HPDE6-E6E7 (cell line): ENCODE measurements at regions not wholly inside any gene's neighbourhood (a gene's known extent, or its start where the extent isn't known, plus 50 kb on each side); places are given as distances from the start of the nearest gene placed in this dataset.

ENCODE experiments used
- DNase-seq: peaks from one replicate; pipeline ENCODE4 v3.0.0; 2011; ENCODE audit warnings: missing footprints; ENCODE audit errors: extremely low spot score

GRCh38 chr7:84629640-84630318, 435.2 kb upstream of the SEMA3A start:
- no peak for DNase-seq

GRCh38 chr7:84629216-84629615, 434.6 kb upstream of the SEMA3A start:
- DNase-seq: no peak

GRCh38 chr7:84627250-84627649, 432.7 kb upstream of the SEMA3A start:
- DNase-seq: no peak

- no peak for DNase-seq
Observed at GRCh38 chr7:84624927-84625326, 430.3 kb upstream of the SEMA3A start.

- no peak for DNase-seq
Observed at GRCh38 chr7:84624527-84624926, 429.9 kb upstream of the SEMA3A start.

- DNase-seq: no peak
Observed at GRCh38 chr7:84617265-84618030, 422.9 kb upstream of the SEMA3A start.

- DNase-seq: no peak
Observed at GRCh38 chr7:84614821-84615501, 420.4 kb upstream of the SEMA3A start.

GRCh38 chr7:84612981-84613681, 418.5 kb upstream of the SEMA3A start:
- no peak for DNase-seq

GRCh38 chr7:84611391-84611790, 416.8 kb upstream of the SEMA3A start:
- no peak for DNase-seq

GRCh38 chr7:84610390-84610789, 415.8 kb upstream of the SEMA3A start:
- DNase-seq: no peak

GRCh38 chr7:84605301-84605700, 410.7 kb upstream of the SEMA3A start:
- no peak for DNase-seq

- no peak for DNase-seq
Observed at GRCh38 chr7:84603545-84603944, 409.0 kb upstream of the SEMA3A start.

- DNase-seq: no peak
Observed at GRCh38 chr7:84595026-84595425, 400.4 kb upstream of the SEMA3A start.

- no peak for DNase-seq
Observed at GRCh38 chr7:84591897-84592296, 397.3 kb upstream of the SEMA3A start.

- peak; percentile 16 for DNase-seq
Observed at GRCh38 chr7:84589012-84589411, 394.4 kb upstream of the SEMA3A start.

GRCh38 chr7:84583331-84583730, 388.7 kb upstream of the SEMA3A start:
- DNase-seq: no peak

- DNase-seq: no peak
Observed at GRCh38 chr7:84582747-84583146, 388.2 kb upstream of the SEMA3A start.

GRCh38 chr7:84578825-84579224, 384.2 kb upstream of the SEMA3A start:
- no peak for DNase-seq

- DNase-seq: no peak
Observed at GRCh38 chr7:84568781-84569180, 374.2 kb upstream of the SEMA3A start.

- no peak for DNase-seq
Observed at GRCh38 chr7:84565345-84566074, 370.9 kb upstream of the SEMA3A start.

- DNase-seq: no peak
Observed at GRCh38 chr7:84553711-84554110, 359.1 kb upstream of the SEMA3A start.

- no peak for DNase-seq
Observed at GRCh38 chr7:84549409-84549808, 354.8 kb upstream of the SEMA3A start.
